Mammary epithelial cell (primary cell): ENCODE measurements at regions not wholly inside any gene's neighbourhood (a gene's known extent, or its start where the extent isn't known, plus 50 kb on each side); places are given as distances from the start of the nearest gene placed in this dataset.

Experiments
- CTCF ChIP-seq, 2 donors: IDR thresholded peaks in 1 of 2; conservative IDR thresholded peaks in 1 of 2; 2 replicates each; pipeline ENCODE4 v1.5.1; 2011 to 2012; ENCODE audit warnings: inconsistent platforms in 2 of 2, low read length in 2 of 2, mild to moderate bottlenecking in 2 of 2, control low read depth in 1 of 2, low read depth in 1 of 2; ENCODE audit not compliant: insufficient read depth in 1 of 2; ENCODE audit errors: extremely low read depth in 1 of 2
- EZH2 ChIP-seq: IDR thresholded peaks from 2 replicates; pipeline ENCODE4 v1.6.1; 2012; ENCODE audit warnings: low read length, inconsistent platforms, borderline replicate concordance

DNA sequence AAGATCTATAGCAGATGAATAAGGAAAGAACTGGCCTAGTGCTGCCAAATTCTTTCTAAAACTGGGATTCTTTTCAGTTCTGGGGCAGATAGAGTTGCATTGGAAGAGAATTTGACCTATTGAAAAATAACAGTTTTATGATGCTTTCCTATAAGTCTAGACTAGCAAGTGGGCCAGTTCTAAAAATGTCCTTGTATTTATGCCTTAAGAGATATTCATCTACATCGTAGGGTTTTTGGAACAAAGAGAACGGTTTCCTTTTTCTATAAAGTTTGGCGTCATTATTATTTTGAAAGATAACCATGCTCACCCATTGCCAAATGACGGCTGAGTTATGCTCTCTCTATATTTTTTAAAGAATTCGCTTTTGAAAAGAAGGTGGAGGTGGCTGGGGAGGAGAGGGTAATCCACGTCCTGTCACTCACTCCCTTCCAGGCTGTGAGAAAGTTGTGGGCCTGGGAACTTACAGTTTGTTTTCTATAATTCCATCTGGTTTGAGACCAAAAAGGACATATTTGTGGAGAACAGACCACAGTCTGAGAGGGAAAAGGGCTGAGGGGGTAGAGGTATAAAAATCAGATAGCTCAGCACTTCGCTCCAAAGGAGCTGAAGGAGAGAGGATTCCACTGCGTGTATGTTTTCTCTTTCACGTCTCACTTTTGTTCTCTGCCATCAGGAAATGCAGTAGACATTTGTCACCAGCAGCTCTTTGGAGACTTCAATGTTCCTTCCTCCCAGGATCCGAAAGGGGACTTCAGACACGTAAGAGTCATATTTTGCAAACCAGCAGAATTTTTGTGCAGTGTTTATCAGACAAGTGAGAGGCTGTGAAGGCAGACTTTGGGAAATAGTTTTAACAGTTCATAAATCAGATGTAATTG, 281.9 kb upstream of the FN1 start:
- TF ChIP-seq CTCF (conservative IDR thresholded peaks at IDR 0.05 in 1 of 2, IDR thresholded peaks at IDR 0.05 in 1 of 2; ENCODE audit: extremely low read depth in 1 of 2, insufficient read depth in 1 of 2, low read depth in 1 of 2, low read length in 2 of 2), result no peak
- TF ChIP-seq EZH2, result no peak
